HG03103 (cell line): ENCODE measurements at regions not wholly inside any gene's neighbourhood (a gene's known extent, or its start where the extent isn't known, plus 50 kb on each side); places are given as distances from the start of the nearest gene placed in this dataset.
A peak's percentile ranks its signal among the peaks of the same experiment; 100 is the strongest.

ENCODE experiments used
- ATAC-seq: cut with Tn5 transposase; IDR thresholded peaks from one replicate; pipeline ENCODE4 v1.9.1; 2021; ENCODE audit warnings: low read depth; ENCODE audit not compliant: unreplicated experiment

GRCh38 chr2:42108852-42109251, 60.3 kb upstream of the EML4 start:
- ATAC-seq, result no peak

- no peak for ATAC-seq
Observed at GRCh38 chr2:42109959-42110640, 59.1 kb upstream of the EML4 start.

GRCh38 chr2:42110641-42111322, 58.4 kb upstream of the EML4 start:
- no peak for ATAC-seq

GRCh38 chr2:42112418-42112817, 56.7 kb upstream of the EML4 start:
- ATAC-seq, result no peak

- ATAC-seq, result no peak
Observed at GRCh38 chr2:42113452-42113851, 55.7 kb upstream of the EML4 start.

DNA sequence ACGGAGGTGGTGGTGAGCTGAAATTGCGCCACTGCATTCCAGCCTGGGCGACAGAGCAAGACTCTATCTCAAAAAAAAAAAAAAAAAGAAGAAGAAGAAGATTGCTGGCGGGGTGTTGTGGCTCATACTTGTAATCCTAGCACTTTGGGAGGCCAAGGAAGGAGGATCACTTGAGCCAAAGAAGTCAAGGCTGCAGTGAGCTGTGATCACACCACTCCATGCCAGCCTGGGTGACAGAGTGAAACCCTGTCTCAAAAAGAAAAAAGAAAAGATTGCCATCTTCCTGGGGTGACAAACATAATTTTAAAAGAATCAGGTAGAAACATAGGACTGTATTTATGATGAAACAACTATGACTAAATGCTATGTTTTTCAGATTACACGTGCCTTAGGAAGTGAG, 55.1 kb upstream of the EML4 start:
- no peak for ATAC-seq

- ATAC-seq, result no peak
Observed at GRCh38 chr2:42115588-42115987, 53.6 kb upstream of the EML4 start.

GRCh38 chr2:42116195-42117181, 52.7 kb upstream of the EML4 start:
- ATAC-seq, result no peak

DNA sequence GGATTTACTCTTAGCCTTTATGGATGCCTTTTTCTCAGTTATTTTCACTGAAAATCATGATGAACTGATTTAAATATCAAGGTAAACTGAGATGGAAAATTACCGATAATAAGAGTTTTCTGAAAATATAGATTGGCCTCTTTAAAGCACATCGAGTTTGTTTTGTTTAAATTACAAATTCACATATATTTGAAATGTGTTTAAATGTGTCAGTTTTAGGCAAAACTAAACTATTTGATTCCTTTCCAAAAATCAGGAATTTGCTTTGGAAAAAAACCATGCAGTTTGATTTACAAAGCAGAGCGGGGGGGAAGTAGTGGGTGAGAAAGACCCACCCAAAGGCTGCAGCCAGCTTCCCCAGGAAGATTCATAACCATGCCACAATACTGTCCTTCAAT, 52.0 kb upstream of the EML4 start:
- ATAC-seq, result no peak

DNA sequence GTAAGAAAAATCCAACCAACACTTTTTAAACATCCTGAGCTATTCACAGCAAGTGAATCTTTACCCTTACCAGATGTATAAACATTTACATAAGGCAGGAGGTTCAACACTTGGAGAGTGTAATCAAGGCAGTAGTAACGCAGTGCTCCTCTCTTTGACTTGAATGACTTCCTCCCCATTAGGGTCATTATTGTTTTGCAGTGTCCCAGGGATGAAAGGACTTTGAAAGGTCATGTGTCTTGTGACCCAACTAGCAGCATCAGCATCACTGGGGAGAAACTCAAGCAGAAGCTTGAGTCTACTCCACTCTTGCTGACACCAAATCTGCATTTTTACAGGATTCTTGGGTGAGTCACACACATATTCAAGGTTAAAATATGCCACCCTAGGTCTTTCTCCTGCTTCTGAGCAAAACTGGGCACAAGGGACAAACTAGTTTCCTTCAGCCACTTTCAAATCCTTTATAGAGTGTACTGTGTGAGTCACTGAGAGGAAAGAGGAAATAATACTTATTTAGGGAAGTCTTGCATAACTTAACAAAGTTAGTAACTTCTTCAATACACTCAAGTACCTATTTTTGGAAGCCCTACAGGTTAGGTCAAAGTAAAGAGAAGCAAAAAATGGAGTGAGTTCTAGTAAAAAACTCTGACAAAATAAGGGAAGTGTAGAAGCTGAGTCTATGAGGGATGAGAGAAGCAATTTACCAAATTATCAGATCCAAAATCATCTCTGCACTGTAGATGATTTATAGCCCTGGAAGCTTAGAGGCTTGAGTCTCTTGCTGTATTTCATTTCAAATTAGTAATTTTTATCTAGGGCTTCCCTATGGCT, 51.0 kb upstream of the EML4 start:
- ATAC-seq, result peak; percentile 84

- ATAC-seq, result no peak
Observed at GRCh38 chr2:42118754-42119569, 50.2 kb upstream of the EML4 start.
